ENCODE measurements at regions not wholly inside any gene's neighbourhood (a gene's known extent, or its start where the extent isn't known, plus 50 kb on each side); places are given as distances from the start of the nearest gene placed in this dataset.

- ChIA-PET POLR2A (ENCODE audit: unreplicated experiment) (no interaction called here), CTCF (no interaction called here)
- no peak overlapping the region for H2BK20ac ChIP-seq (ENCODE audit: low read depth, low read length)
- TF ChIP-seq RFX5 (IDR thresholded peaks at IDR 0.05; ENCODE audit: low read depth, low read length) (no peak), RAD21 (IDR thresholded peaks at IDR 0.05; ENCODE audit: low read length) (no peak), MAZ (IDR thresholded peaks at IDR 0.05; ENCODE audit: borderline replicate concordance, low read depth, low read length) (no peak), MXI1 (IDR thresholded peaks at IDR 0.05; ENCODE audit: borderline replicate concordance, low read depth, low read length) (no peak), ELK1 (IDR thresholded peaks at IDR 0.05; ENCODE audit: borderline replicate concordance, low read depth, low read length) (no peak), CEBPB (IDR thresholded peaks at IDR 0.05; ENCODE audit: low read depth, low read length) (no peak), BHLHE40 (IDR thresholded peaks at IDR 0.05; ENCODE audit: low read depth, low read length) (no peak), POLR2A (IDR thresholded peaks at IDR 0.05; ENCODE audit: low read depth, low read length) (no peak), CHD1 (IDR thresholded peaks at IDR 0.05; ENCODE audit: low read depth, low read length) (no peak)
- no TSS peak for BruUV-seq (replicated peaks)
- H3K27ac ChIP-seq (ENCODE audit: insufficient read depth, low read length): no peak overlapping the region
- no peak overlapping the region for H4K91ac ChIP-seq (ENCODE audit: insufficient read depth, low read depth, low read length)
- H2AFZ ChIP-seq (replicated peaks; ENCODE audit: low read length, poor library complexity): no peak overlapping the region
- no peak overlapping the region for H3K56ac ChIP-seq (ENCODE audit: extremely low read depth, insufficient read depth, low read length)
- no peak overlapping the region for H3K4ac ChIP-seq (ENCODE audit: low read depth, low read length)
- H3K9me1 ChIP-seq (ENCODE audit: insufficient read depth, low read length): no peaks in the 10 kb centered on the region
- no peak overlapping the region for H4K8ac ChIP-seq (ENCODE audit: low read depth in 2 of 2, low read length in 2 of 2)
- peaks cover 5% of the 10 kb centered on the region; the same call in 1 of the 2 replicates for H3K9me3 ChIP-seq (ENCODE audit: control insufficient read depth, insufficient read depth, low read length)
- no peak overlapping the region for H3K9ac ChIP-seq (ENCODE audit: low read depth, low read length)
- no peak overlapping the region for H3K18ac ChIP-seq (ENCODE audit: low read depth, low read length)
- no peak overlapping the region for H2AK5ac ChIP-seq (ENCODE audit: low read depth, low read length)
- no peaks in the 10 kb centered on the region for H3K79me1 ChIP-seq (ENCODE audit: low read depth in 1 of 2, low read length in 2 of 2)
- peaks cover 24% of the 10 kb centered on the region for H3K27me3 ChIP-seq (ENCODE audit: control insufficient read depth, insufficient read depth, low read length)
- no peaks in the 10 kb centered on the region for H3K36me3 ChIP-seq (ENCODE audit: control insufficient read depth, insufficient read depth, low read length)
- H3K4me2 ChIP-seq (ENCODE audit: low read depth, low read length): no peak overlapping the region
- H2AK9ac ChIP-seq (replicated peaks; ENCODE audit: low read depth, low read length, poor library complexity): no peak overlapping the region
- no peaks in the 10 kb centered on the region for H3K4me1 ChIP-seq (ENCODE audit: control insufficient read depth, insufficient read depth, low read length)
- no CpG with 5 or more reads among the region's 8 CpGs for WGBS, 2 experiments (ENCODE audit: extremely low coverage in 2 of 2, insufficient read length in 1 of 2)
- ATAC-seq (ENCODE audit: low read depth) (no peak), DNase-seq (no peak)
- dilution Hi-C loops (cut with HindIII; ENCODE audit: low sequenced_read_pairs, unreplicated experiment) (no loop called here), intact Hi-C loops (cut with micrococcal nuclease) (no loop called here), in situ Hi-C loops (cut with MboI; ENCODE audit: low sequenced_read_pairs) (no loop called here)
- no peak overlapping the region for H3K23ac ChIP-seq (ENCODE audit: low read depth, low read length)
- H2BK5ac ChIP-seq (ENCODE audit: low read depth, low read length, poor library complexity, severe bottlenecking): no peak overlapping the region
- no peak overlapping the region for H4K5ac ChIP-seq (ENCODE audit: low read depth, low read length)
- no peak overlapping the region for H2BK15ac ChIP-seq (ENCODE audit: low read depth, low read length)
- no peak overlapping the region for H3K4me3 ChIP-seq (ENCODE audit: insufficient read depth, low read depth, low read length)
- H2BK120ac ChIP-seq (ENCODE audit: low read depth, low read length): no peak overlapping the region
- H3K14ac ChIP-seq (replicated peaks; ENCODE audit: low read depth, low read length): no peak overlapping the region
- H4K20me1 ChIP-seq (ENCODE audit: insufficient read depth, low read length): no peaks in the 10 kb centered on the region
Observed at GRCh38 chr5:72021651-72022357, 85.5 kb upstream of the MAP1B start.

All from IMR-90 (cell line).